CD4-positive, alpha-beta T cell treated with Interleukin-6 for 4 hours (primary cell): ENCODE measurements at regions not wholly inside any gene's neighbourhood (a gene's known extent, or its start where the extent isn't known, plus 50 kb on each side); places are given as distances from the start of the nearest gene placed in this dataset.
"Not testable (repeated sequence)": the region's sequence is repeated elsewhere in the genome, so short reads cannot be mapped to it uniquely, and the experiment has no call there.

Experiments used
- DNase-seq: peaks from one replicate; pipeline ENCODE4 v3.0.0-alpha.2; 2020; ENCODE audit warnings: mixed read lengths

DNA sequence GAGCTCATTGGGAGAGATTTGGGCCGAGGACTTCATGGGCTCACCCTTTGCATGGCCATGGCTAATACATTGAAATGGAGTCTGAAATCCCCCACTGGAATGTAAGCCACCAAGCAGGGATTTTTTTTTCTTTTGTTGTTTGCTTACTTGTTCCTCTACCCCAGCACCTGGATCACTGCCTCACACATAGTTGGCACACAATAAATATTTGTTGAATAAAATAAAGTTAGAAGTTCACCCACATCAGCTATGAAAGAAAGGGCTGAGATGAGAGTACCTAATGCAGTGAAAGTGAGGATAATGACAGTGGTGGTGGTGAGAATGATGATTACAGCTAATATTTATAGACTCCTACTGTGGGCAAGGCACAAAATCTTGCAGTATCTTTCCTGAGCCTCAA lies 98.1 kb upstream of the ANXA1 start:
- DNase-seq, result no peak

GRCh38 chr9:73050887-73051550 lies 98.2 kb upstream of the ALDH1A1 start:
- no peak for DNase-seq

GRCh38 chr9:73050065-73050816 lies 97.4 kb upstream of the ALDH1A1 start:
- DNase-seq, result no peak

GRCh38 chr9:73049280-73049679 lies 96.4 kb upstream of the ALDH1A1 start:
- DNase-seq, result no peak

DNA sequence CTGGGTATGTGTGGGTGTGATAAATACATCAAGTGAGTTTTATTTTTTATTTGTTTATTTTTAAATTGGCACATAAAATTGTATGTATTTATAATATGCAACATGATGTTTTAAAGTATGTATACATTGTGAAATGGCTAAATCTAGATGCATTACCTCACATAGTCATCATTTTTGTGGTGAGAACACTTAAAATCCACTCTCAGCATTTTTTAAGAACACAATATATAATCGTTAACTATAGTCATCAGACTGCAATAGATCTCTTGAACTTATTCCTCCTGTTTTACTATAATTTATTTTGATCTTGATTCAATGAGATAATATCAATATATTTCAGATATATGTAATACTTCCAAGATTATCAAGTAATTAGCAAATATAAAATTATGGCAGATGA lies 93.9 kb upstream of the ALDH1A1 start:
- no peak for DNase-seq

DNA sequence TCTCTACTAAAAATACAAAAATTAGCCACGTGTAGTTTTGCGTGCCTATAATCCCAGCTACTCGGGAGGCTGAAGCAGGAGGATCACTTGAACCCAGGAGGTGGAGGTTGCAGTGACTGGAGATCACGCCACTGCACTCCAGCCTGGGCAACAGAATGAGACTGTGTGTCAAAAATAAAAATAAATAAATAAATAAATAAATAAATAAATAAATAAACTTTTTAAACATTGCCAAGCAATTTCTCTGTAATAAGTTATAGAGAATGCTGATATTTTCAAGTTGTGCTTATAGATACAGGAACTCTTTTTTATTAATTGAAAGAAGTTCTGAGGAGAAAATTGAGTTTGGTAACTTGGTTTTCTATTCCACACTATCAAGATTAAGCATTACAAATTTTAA lies 91.9 kb upstream of the ALDH1A1 start:
- not testable (repeated sequence) for DNase-seq

DNA sequence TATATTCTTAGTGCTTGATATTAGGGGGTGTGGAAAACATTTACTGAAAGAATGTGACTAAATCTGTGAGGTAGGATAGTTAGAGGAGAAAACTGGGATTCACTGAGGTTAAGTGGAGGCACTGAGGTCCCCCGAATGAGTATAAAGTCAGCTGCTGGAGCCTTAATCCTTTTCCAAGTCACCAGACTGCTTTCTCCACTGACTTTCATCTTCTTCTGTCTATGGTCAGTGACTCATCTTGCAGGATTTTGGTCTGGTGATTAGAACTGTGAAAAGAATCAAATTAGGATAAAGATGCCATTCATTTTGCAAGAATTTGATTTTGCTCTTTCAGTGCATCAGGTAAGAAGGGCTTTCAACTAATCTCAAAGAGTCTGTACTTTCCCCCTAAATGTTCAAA lies 89.3 kb upstream of the ALDH1A1 start:
- DNase-seq, result no peak

GRCh38 chr9:73039271-73040263 lies 86.7 kb upstream of the ALDH1A1 start:
- DNase-seq, result no peak

- DNase-seq, result no peak
Observed at GRCh38 chr9:73038613-73039012, 85.8 kb upstream of the ALDH1A1 start.

- DNase-seq, result no peak
Observed at GRCh38 chr9:73038089-73038509, 85.2 kb upstream of the ALDH1A1 start.

DNA sequence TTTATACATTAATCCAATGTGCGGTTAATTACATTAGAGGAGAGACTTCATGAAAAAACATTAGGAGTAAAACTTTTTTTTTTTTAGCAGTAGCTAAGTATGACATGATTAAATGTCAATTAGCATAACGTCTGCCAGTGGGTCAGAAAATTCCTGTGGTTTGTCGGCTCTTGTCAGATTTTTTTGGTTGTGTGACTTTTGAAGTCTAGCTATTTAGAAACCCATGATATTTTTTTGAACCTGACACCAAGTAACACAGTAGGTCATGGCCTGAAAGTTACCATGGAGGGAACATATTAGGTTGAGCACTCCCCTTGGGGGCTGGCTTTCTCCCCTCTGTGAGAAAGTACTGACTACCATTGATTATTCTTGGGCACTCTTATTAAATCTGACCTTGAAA lies 84.8 kb upstream of the ALDH1A1 start:
- DNase-seq, result no peak

DNA sequence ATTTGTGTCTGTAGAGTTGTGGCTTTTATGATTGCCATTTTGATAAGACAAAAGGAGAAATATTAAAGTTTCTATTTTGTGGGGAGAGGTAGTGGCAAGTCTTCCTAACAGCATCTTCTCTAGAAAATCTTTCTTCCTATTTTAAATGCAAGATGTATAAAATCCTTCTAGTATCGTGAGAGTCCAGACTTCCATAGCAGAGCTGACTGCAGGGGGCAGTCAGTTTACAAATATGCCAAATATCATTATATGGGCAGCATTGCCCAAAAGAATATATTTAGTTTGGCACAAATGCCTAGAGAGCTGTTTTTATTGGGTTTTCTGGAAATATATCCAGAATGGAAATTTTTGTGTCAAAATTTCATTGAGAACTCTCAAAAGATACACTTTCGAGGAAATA lies 82.1 kb upstream of the ALDH1A1 start:
- DNase-seq, result no peak

GRCh38 chr9:73031350-73031749 lies 78.5 kb upstream of the ALDH1A1 start:
- no peak for DNase-seq

GRCh38 chr9:73030370-73031030 lies 77.6 kb upstream of the ALDH1A1 start:
- no peak for DNase-seq

GRCh38 chr9:73029346-73029745 lies 76.5 kb upstream of the ALDH1A1 start:
- no peak for DNase-seq

GRCh38 chr9:73026375-73026774 lies 73.5 kb upstream of the ALDH1A1 start:
- DNase-seq, result no peak

DNA sequence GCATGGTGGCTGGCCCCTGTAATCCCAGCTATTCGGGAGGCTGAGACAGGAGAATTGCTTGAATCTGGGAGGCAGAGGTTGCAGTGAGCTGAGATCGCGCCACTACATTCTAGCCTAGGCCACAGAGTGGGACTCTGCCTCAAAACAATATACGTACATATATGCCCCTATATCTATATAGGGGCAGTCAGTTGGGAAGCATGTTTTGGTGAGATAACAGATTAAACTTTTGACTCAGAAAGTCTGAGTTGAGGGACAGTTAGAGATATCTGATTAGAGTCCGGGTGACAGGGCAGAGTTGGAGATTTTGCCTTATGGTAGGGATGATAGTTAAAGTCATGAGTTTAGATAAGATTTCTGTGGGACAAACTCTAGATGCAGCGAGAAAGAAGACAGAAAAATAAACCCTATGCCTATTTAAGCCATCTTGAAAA lies 71.8 kb upstream of the ALDH1A1 start:
- no peak for DNase-seq

- DNase-seq, result peak; percentile 47
Observed at GRCh38 chr9:73023025-73023541, 70.2 kb upstream of the ALDH1A1 start.

DNA sequence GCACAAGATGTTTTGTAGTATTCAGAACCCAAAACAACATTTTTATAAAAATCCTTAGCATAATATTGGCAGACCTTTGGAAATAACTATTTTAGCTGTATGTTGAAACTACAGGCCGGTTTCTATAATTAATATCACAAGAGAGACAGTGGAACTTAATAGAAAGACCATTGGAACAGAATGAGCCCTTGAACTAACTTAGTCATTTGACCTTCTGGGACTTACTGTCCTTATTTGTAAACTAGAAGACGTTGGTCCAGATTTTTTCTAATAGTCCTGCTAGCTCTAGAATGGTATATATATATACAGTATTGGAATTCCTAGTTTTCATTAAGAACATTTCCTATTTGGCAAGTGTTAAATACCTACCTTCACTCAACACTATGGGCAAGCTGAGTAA lies 69.5 kb upstream of the ALDH1A1 start:
- DNase-seq, result no peak

GRCh38 chr9:73020877-73021276 lies 68.0 kb upstream of the ALDH1A1 start:
- DNase-seq, result no peak

DNA sequence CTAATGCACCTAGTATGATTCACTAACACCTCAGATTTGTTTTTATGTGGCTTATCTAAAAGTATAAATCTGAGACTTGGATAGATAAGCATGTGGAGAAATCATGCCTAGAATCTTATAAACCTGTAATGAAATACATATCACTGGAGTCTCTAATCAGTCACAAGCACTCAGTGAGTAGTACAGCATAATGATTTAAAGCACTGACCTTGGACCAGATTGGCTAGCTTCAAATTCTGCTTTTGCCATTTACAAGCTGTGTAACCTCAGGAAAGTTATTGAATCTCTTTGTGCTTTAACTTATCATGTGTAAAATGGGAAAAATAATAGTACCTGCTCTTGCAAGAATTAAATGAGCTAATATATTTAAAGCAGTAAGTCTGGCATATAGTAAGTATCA lies 61.2 kb upstream of the ALDH1A1 start:
- DNase-seq, result no peak

DNA sequence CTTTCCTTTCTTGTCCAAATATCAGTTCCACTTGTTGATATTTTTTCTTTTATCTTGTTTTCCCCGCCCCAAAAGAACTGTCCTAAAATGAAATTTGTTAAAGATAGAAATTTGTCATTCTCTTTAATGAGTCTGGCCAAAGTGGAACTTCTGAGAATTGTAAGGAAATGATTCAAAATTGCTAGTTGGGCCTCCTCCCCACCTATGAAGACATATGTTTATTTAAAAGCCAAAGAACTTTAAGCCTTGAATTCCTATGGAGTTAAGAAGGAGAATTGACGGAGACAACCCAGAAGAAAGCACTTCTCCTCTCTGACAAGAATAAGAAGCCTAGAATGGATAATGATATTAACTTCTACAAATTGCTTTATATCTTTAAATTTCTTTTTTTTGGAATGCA lies 59.1 kb upstream of the ALDH1A1 start:
- no peak for DNase-seq
